ACC112 (cell line): ENCODE measurements at regions not wholly inside any gene's neighbourhood (a gene's known extent, or its start where the extent isn't known, plus 50 kb on each side); places are given as distances from the start of the nearest gene placed in this dataset.
"Not testable (repeated sequence)": the region's sequence is repeated elsewhere in the genome, so short reads cannot be mapped to it uniquely, and the experiment has no call there.

Source experiments
- H2AFZ ChIP-seq: fragments of 200-600 bp; sonication (generic); one replicate; pipeline ENCODE4 v1.6.0; 2017; ENCODE audit warnings: antibody characterized with exemption, low read length; ENCODE audit not compliant: unreplicated experiment
- H3K27ac ChIP-seq: fragments of 200-600 bp; sonication (generic); 2 replicates; pipeline ENCODE4 v1.5.1; 2014; ENCODE audit warnings: low read depth, mild to moderate bottlenecking, antibody characterized with exemption, low read length, moderate library complexity
- H3K27me3 ChIP-seq: fragments of 200-600 bp; sonication (generic); 2 replicates; pipeline ENCODE4 v1.6.1; 2014; ENCODE audit warnings: mild to moderate bottlenecking, antibody characterized with exemption, low read length, moderate library complexity, mixed read lengths; ENCODE audit not compliant: insufficient read depth
- H3K36me3 ChIP-seq: fragments of 200-600 bp; sonication (generic); 2 replicates; pipeline ENCODE4 v1.6.1; 2016; ENCODE audit warnings: mild to moderate bottlenecking, antibody characterized with exemption, low read length, moderate library complexity, mixed read lengths; ENCODE audit not compliant: insufficient read depth
- H3K4me1 ChIP-seq: fragments of 200-600 bp; sonication (generic); one replicate; pipeline ENCODE4 v1.6.1; 2016; ENCODE audit warnings: low read length, mixed read lengths; ENCODE audit not compliant: insufficient read depth, unreplicated experiment, control insufficient read depth
- H3K4me3 ChIP-seq: fragments of 200-600 bp; sonication (generic); 2 replicates; pipeline ENCODE4 v1.5.1; 2014; ENCODE audit warnings: mild to moderate bottlenecking, low read depth, low read length
- H3K79me2 ChIP-seq: fragments of 200-600 bp; sonication (generic); one replicate; pipeline ENCODE4 v1.6.0; 2016; ENCODE audit warnings: low read length; ENCODE audit not compliant: control insufficient read depth, unreplicated experiment, insufficient read depth

- H3K79me2 ChIP-seq: no peaks in the 10 kb centered on the region
- no peaks in the 10 kb centered on the region for H3K27me3 ChIP-seq
- no peaks in the 10 kb centered on the region for H3K36me3 ChIP-seq
- H3K27ac ChIP-seq: no peak overlapping the region
- H2AFZ ChIP-seq: no peak overlapping the region
- H3K4me1 ChIP-seq: no peaks in the 10 kb centered on the region
- no peak overlapping the region for H3K4me3 ChIP-seq
Measured at GRCh38 chr15:95059346-95059905, 828.1 kb downstream of the MCTP2 start.

- Histone ChIP-seq H3K36me3 (no peaks in the 10 kb centered on the region), H3K79me2 (no peaks in the 10 kb centered on the region), H3K4me1 (no peaks in the 10 kb centered on the region), H3K4me3 (no peak overlapping the region), H2AFZ (no peak overlapping the region), H3K27ac (no peak overlapping the region), H3K27me3 (no peaks in the 10 kb centered on the region)
Measured at GRCh38 chr15:95068701-95069521, 837.5 kb downstream of the MCTP2 start.

- Histone ChIP-seq H3K4me1 (no peaks in the 10 kb centered on the region), H3K27ac (no peak overlapping the region), H3K79me2 (no peaks in the 10 kb centered on the region), H2AFZ (no peak overlapping the region), H3K36me3 (no peaks in the 10 kb centered on the region), H3K27me3 (no peaks in the 10 kb centered on the region), H3K4me3 (no peak overlapping the region)
Measured at GRCh38 chr15:95075792-95076677, 844.7 kb downstream of the MCTP2 start.

- H3K4me1 ChIP-seq: no peaks in the 10 kb centered on the region
Measured at GRCh38 chr15:95076678-95076990, 845.3 kb downstream of the MCTP2 start.

GRCh38 chr15:95078003-95078402, 846.6 kb downstream of the MCTP2 start:
- H3K27ac ChIP-seq: no peak overlapping the region
- no peak overlapping the region for H2AFZ ChIP-seq
- no peaks in the 10 kb centered on the region for H3K4me1 ChIP-seq
- no peak overlapping the region for H3K4me3 ChIP-seq
- H3K36me3 ChIP-seq: no peaks in the 10 kb centered on the region
- no peaks in the 10 kb centered on the region for H3K27me3 ChIP-seq
- no peaks in the 10 kb centered on the region for H3K79me2 ChIP-seq

More at GRCh38 chr15:95076678-95076990, 845.3 kb downstream of the MCTP2 start:
- Histone ChIP-seq H3K27ac (no peak overlapping the region), H3K79me2 (no peaks in the 10 kb centered on the region), H3K36me3 (no peaks in the 10 kb centered on the region), H3K4me3 (no peak overlapping the region), H3K27me3 (no peaks in the 10 kb centered on the region), H2AFZ (no peak overlapping the region)

GRCh38 chr15:95080228-95080627, 848.9 kb downstream of the MCTP2 start:
- H3K27ac ChIP-seq, H3K4me3 ChIP-seq, H3K79me2 ChIP-seq, H3K4me1 ChIP-seq, H2AFZ ChIP-seq, H3K27me3 ChIP-seq, H3K36me3 ChIP-seq: not testable (repeated sequence)

- Histone ChIP-seq H2AFZ (no peak overlapping the region), H3K36me3 (no peaks in the 10 kb centered on the region), H3K79me2 (no peaks in the 10 kb centered on the region), H3K4me1 (no peaks in the 10 kb centered on the region), H3K4me3 (no peak overlapping the region), H3K27me3 (no peaks in the 10 kb centered on the region), H3K27ac (no peak overlapping the region)
Measured at GRCh38 chr15:95085056-95085455, 853.7 kb downstream of the MCTP2 start.

GRCh38 chr15:95086531-95087252, 855.3 kb downstream of the MCTP2 start:
- H3K36me3 ChIP-seq: no peaks in the 10 kb centered on the region
- H3K27me3 ChIP-seq: no peaks in the 10 kb centered on the region

GRCh38 chr15:95087253-95087609, 855.9 kb downstream of the MCTP2 start:
- Histone ChIP-seq H3K27me3 (no peaks in the 10 kb centered on the region), H2AFZ (no peak overlapping the region), H3K27ac (no peak overlapping the region), H3K79me2 (no peaks in the 10 kb centered on the region), H3K4me1 (no peaks in the 10 kb centered on the region), H3K4me3 (0 out of 2 replicates have a peak overlapping the region, but pooled peaks have one; percentile 10), H3K36me3 (no peaks in the 10 kb centered on the region)

More at GRCh38 chr15:95086531-95087252, 855.3 kb downstream of the MCTP2 start:
- Histone ChIP-seq H3K27ac (no peak overlapping the region), H2AFZ (peak overlapping the region; percentile 11), H3K4me3 (0 out of 2 replicates have a peak overlapping the region, but pooled peaks have one; percentile 10), H3K79me2 (no peaks in the 10 kb centered on the region), H3K4me1 (no peaks in the 10 kb centered on the region)

GRCh38 chr15:95091444-95091843, 860.1 kb downstream of the MCTP2 start:
- no peak overlapping the region for H2AFZ ChIP-seq
- no peaks in the 10 kb centered on the region for H3K79me2 ChIP-seq
- no peaks in the 10 kb centered on the region for H3K4me1 ChIP-seq
- no peaks in the 10 kb centered on the region for H3K27me3 ChIP-seq
- no peaks in the 10 kb centered on the region for H3K36me3 ChIP-seq
- no peak overlapping the region for H3K27ac ChIP-seq
- no peak overlapping the region for H3K4me3 ChIP-seq
